GM12878 (cell line): ENCODE measurements at regions not wholly inside any gene's neighbourhood (a gene's known extent, or its start where the extent isn't known, plus 50 kb on each side); places are given as distances from the start of the nearest gene placed in this dataset.

Source experiments
- ATAC-seq: fragments of 200-7000 bp; cut with Tn5 transposase; 3 replicates; pipeline ENCODE4 v1.9.1; 2020; ENCODE audit warnings: mild to moderate bottlenecking, moderate library complexity
- BruUV-seq: library from RNA; stranded (reverse); fragments of 400-500 nt; replicated peaks from 2 replicates; lab custom pipeline; 2021; lab: Mats Ljungman, UMichigan
- CTCF ChIA-PET: fragments of 300-600 bp; sonication (Branson Sonifier 250); formaldehyde crosslinking; extraction: SDS; loops from one replicate; lab custom pipeline; 2021; ENCODE audit warnings: inconsistent platforms; lab: Yijun Ruan, JAX
- POLR2A ChIA-PET: fragments of 350-600 bp; formaldehyde crosslinking; extraction: SDS; loops from one replicate; lab custom pipeline; 2021; ENCODE audit warnings: inconsistent platforms; lab: Charles Lee
- RAD21 ChIA-PET: fragments of 300-600 bp; sonication (Branson Sonifier 250); formaldehyde crosslinking; loops from one replicate; lab custom pipeline; 2023; ENCODE audit warnings: antibody characterized with exemption; ENCODE audit not compliant: unreplicated experiment; lab: Charles Lee
- SMC1A ChIA-PET: fragments of 300-600 bp; sonication (Branson Sonifier 250); formaldehyde crosslinking; loops from one replicate; lab custom pipeline; 2023; ENCODE audit not compliant: unreplicated experiment, uncharacterized antibody; lab: Charles Lee
- DNase-seq: peaks from one replicate; pipeline ENCODE4 v3.0.0-alpha.2; 2011; ENCODE audit warnings: low read depth, low spot score
- FAIRE-seq: peaks from 3 replicates; lab custom pipeline; 2011; peaks lifted over from hg19 to GRCh38; lab: Jason Lieb, UNC
- H2AFZ ChIP-seq: 2 replicates; pipeline ENCODE4 v1.6.0; 2011; ENCODE audit warnings: low read depth, low read length, control low read depth; ENCODE audit not compliant: control insufficient read depth
- H3K27ac ChIP-seq: 2 replicates; pipeline ENCODE4 v1.5.1; 2011; ENCODE audit warnings: control low read depth; ENCODE audit not compliant: control insufficient read depth, insufficient read depth
- H3K27me3 ChIP-seq, 2 experiments: replicated peaks in 1 of 2; 2 replicates each; pipeline versions ENCODE4 v1.6.0 to v1.6.1; 2011; ENCODE audit warnings: low read length in 1 of 2; ENCODE audit not compliant: control insufficient read depth in 2 of 2, insufficient read depth in 2 of 2
- H3K36me3 ChIP-seq, 2 experiments: 2 replicates each; pipeline ENCODE4 v1.5.1; 2011; ENCODE audit warnings: low read length in 1 of 2; ENCODE audit not compliant: control insufficient read depth in 2 of 2, insufficient read depth in 2 of 2
- H3K4me1 ChIP-seq: 2 replicates; pipeline ENCODE4 v1.6.1; 2011; ENCODE audit warnings: mild to moderate bottlenecking, low read length, moderate library complexity, mixed read lengths; ENCODE audit not compliant: control insufficient read depth, insufficient read depth
- H3K4me2 ChIP-seq: 2 replicates; pipeline ENCODE4 v1.6.0; 2011; ENCODE audit warnings: control low read depth; ENCODE audit not compliant: control insufficient read depth, insufficient read depth
- H3K4me3 ChIP-seq: fragments of 200-600 bp; sonication (generic); 2 replicates; pipeline ENCODE4 v1.5.1; 2016
- H3K79me2 ChIP-seq: 2 replicates; pipeline ENCODE4 v1.6.0; 2011; ENCODE audit warnings: low read length; ENCODE audit not compliant: control insufficient read depth, insufficient read depth
- H3K9ac ChIP-seq: 2 replicates; pipeline ENCODE4 v1.8.0; 2011; ENCODE audit warnings: low read length, control low read depth, mixed read lengths; ENCODE audit not compliant: control insufficient read depth, insufficient read depth
- H3K9me3 ChIP-seq: replicated peaks from 3 replicates; pipeline ENCODE4 v1.5.1; 2011; ENCODE audit warnings: mild to moderate bottlenecking, low read length; ENCODE audit not compliant: control insufficient read depth, insufficient read depth
- H4K20me1 ChIP-seq: 2 replicates; pipeline ENCODE4 v1.6.0; 2011; ENCODE audit not compliant: control insufficient read depth, insufficient read depth
- ATF7 ChIP-seq: fragments of 450-650 bp; IDR thresholded peaks from 2 replicates; pipeline ENCODE4 v1.6.1; 2016; ENCODE audit warnings: low read depth, mild to moderate bottlenecking
- ELK1 ChIP-seq: IDR thresholded peaks from 2 replicates; pipeline ENCODE4 v1.6.1; 2012; ENCODE audit warnings: low read depth, low read length, improper control_type of control experiment
- MEF2B ChIP-seq: fragments of 450-650 bp; IDR thresholded peaks from 2 replicates; pipeline ENCODE4 v1.6.1; 2018; ENCODE audit warnings: mild to moderate bottlenecking, moderate library complexity; ENCODE audit not compliant: partially characterized antibody, poor library complexity, severe bottlenecking
- MTA2 ChIP-seq: fragments of 450-650 bp; IDR thresholded peaks from 2 replicates; pipeline ENCODE4 v1.6.1; 2016; ENCODE audit warnings: low read depth, mild to moderate bottlenecking, moderate library complexity
- NR2F1 ChIP-seq: fragments of 450-650 bp; conservative IDR thresholded peaks from 2 replicates; pipeline ENCODE4 v1.6.1; 2017; ENCODE audit warnings: mild to moderate bottlenecking
- USF1 ChIP-seq: IDR thresholded peaks from 2 replicates; pipeline ENCODE4 v1.6.1; 2011; ENCODE audit warnings: borderline replicate concordance, low read depth, mild to moderate bottlenecking, moderate library complexity, mixed read lengths, low read length; ENCODE audit not compliant: insufficient read depth; ENCODE audit errors: extremely low read length
- WGBS: methylation state at CpG from one replicate; pipeline ENCODE4 v1.1.6; 2016; ENCODE audit warnings: low lambda C conversion rate; ENCODE audit not compliant: insufficient replicate concordance, insufficient coverage; ENCODE audit errors: missing lambda C conversion rate; 5-methylcytosine and 5-hydroxymethylcytosine counted together
- in situ Hi-C: fragments of 300-500 bp; cut with MboI; formaldehyde crosslinking; loops from 9 replicates; pipeline ENCODE4 v1.14.3; 2018; ENCODE audit warnings: mixed read lengths
- intact Hi-C: fragments of 100-400 bp; cut with micrococcal nuclease; formaldehyde crosslinking; loops from one replicate; pipeline ENCODE4 v1.14.2; 2022; ENCODE audit not compliant: unreplicated experiment
- TF ChIP-seq, protein P1 (sequence below): fragments of 450-650 bp; IDR thresholded peaks from 2 replicates; pipeline ENCODE4 v1.6.1; 2014; ENCODE audit warnings: mild to moderate bottlenecking

- BruUV-seq, result no TSS peak
- ChIA-PET POLR2A (no interaction called here), CTCF (interaction anchor here (1.1 kb wide), 1 partner anchor 16 kb away, joined by 3 read pairs; no protein-coding TSS in a partner anchor), RAD21 (no interaction called here), SMC1A (no interaction called here)
- in situ Hi-C loops, result no loop called here
- Histone ChIP-seq H3K27me3 (no peaks in the 10 kb centered on the region), H4K20me1 (no peaks in the 10 kb centered on the region), H3K4me2 (no peak overlapping the region), H2AFZ (no peak overlapping the region), H3K4me3 (no peak overlapping the region), H3K4me1 (no peaks in the 10 kb centered on the region), H3K79me2 (no peaks in the 10 kb centered on the region), H3K36me3 (no peaks in the 10 kb centered on the region), H3K27ac (no peak overlapping the region), H3K9me3 (no peaks in the 10 kb centered on the region; the same call in 2 of the 3 replicates), H3K9ac (no peak overlapping the region)
- WGBS, result 2% methylated on average over 5 of the region's 5 CpGs
- intact Hi-C loops, result no loop called here
- FAIRE-seq (no peak), DNase-seq (no peak), ATAC-seq (no peak)
- TF ChIP-seq ATF7, result no peak
- TF ChIP-seq, protein P1, sequence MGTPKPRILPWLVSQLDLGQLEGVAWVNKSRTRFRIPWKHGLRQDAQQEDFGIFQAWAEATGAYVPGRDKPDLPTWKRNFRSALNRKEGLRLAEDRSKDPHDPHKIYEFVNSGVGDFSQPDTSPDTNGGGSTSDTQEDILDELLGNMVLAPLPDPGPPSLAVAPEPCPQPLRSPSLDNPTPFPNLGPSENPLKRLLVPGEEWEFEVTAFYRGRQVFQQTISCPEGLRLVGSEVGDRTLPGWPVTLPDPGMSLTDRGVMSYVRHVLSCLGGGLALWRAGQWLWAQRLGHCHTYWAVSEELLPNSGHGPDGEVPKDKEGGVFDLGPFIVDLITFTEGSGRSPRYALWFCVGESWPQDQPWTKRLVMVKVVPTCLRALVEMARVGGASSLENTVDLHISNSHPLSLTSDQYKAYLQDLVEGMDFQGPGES, result no peak
- TF ChIP-seq ELK1, result no peak
- TF ChIP-seq MTA2, result no peak
- no peak for TF ChIP-seq NR2F1
- TF ChIP-seq USF1, result no peak
- TF ChIP-seq MEF2B, result no peak
Observed at GRCh38 chr9:120137186-120137840, 442.7 kb downstream of the CDK5RAP2 start.
